Uterus (tissue), 3 donors: ENCODE measurements at regions not wholly inside any gene's neighbourhood (a gene's known extent, or its start where the extent isn't known, plus 50 kb on each side); places are given as distances from the start of the nearest gene placed in this dataset.
"Not testable (repeated sequence)": the region's sequence is repeated elsewhere in the genome, so short reads cannot be mapped to it uniquely, and the experiment has no call there.

Source experiments
- DNase-seq, 2 donors: peaks; one replicate each; pipeline ENCODE4 v3.0.0-alpha.2; 2019 to 2020
- H3K27ac ChIP-seq, 2 donors: fragments of 200-600 bp; sonication (generic); 1 replicate in 1 of 2; 2 replicates in 1 of 2; pipeline ENCODE4 v1.5.1; 2016 to 2018
- H3K27me3 ChIP-seq, 2 donors: fragments of 200-600 bp; sonication (generic); one replicate each; pipeline ENCODE4 v1.5.1; 2018 to 2019; ENCODE audit warnings: control low read depth in 1 of 2
- H3K36me3 ChIP-seq, 2 donors: fragments of 200-600 bp; sonication (generic); one replicate each; pipeline ENCODE4 v1.5.1; 2019; ENCODE audit warnings: control low read depth in 1 of 2
- H3K4me1 ChIP-seq, 2 donors: fragments of 200-600 bp; sonication (generic); one replicate each; pipeline ENCODE4 v1.5.1; 2018 to 2019; ENCODE audit warnings: control low read depth in 1 of 2
- H3K4me3 ChIP-seq, 2 donors: fragments of 200-600 bp; sonication (generic); 1 replicate in 1 of 2; 2 replicates in 1 of 2; pipeline ENCODE4 v1.5.1; 2018 to 2019; ENCODE audit warnings: mild to moderate bottlenecking in 1 of 2
- H3K9me3 ChIP-seq, 2 donors: fragments of 200-600 bp; sonication (generic); one replicate each; pipeline ENCODE4 v1.5.1; 2019; ENCODE audit warnings: control low read depth in 1 of 2
- CTCF ChIP-seq, 4 experiments: fragments of 200-600 bp in 2 of 4; fragments of 450-650 bp in 2 of 4; sonication (generic) in 2 of 4; IDR thresholded peaks; one replicate each; pipeline ENCODE4 v1.5.1; 2016 to 2019; ENCODE audit warnings: antibody characterized with exemption in 4 of 4, mild to moderate bottlenecking in 2 of 4, moderate library complexity in 1 of 4
- POLR2A ChIP-seq, 2 donors: fragments of 450-650 bp; IDR thresholded peaks; one replicate each; pipeline ENCODE4 v1.6.1; 2016; ENCODE audit warnings: antibody characterized with exemption in 2 of 2, mild to moderate bottlenecking in 1 of 2, moderate library complexity in 1 of 2
- intact Hi-C: fragments of 100-400 bp; cut with DNase I; formaldehyde crosslinking; loops from one replicate; pipeline ENCODE4 v1.15.1; 2023; ENCODE audit warnings: low total_unique reads
- donor health status: DM: yes; HTN: yes; CAD: no.

GRCh38 chr9:85163825-85164224, 494.3 kb downstream of the NTRK2 start:
- no peak overlapping the region for H3K4me3 ChIP-seq
- intact Hi-C loops, result no loop called here

GRCh38 chr9:85163415-85163814, 493.9 kb downstream of the NTRK2 start:
- H3K4me3 ChIP-seq, result no peak overlapping the region
- no peaks in the 10 kb centered on the region for H3K4me1 ChIP-seq
- DNase-seq, result no peak
- intact Hi-C loops, result no loop called here
- no peaks in the 10 kb centered on the region for H3K27me3 ChIP-seq
- no peaks in the 10 kb centered on the region for H3K9me3 ChIP-seq
- H3K27ac ChIP-seq, result no peak overlapping the region
- no peaks in the 10 kb centered on the region for H3K36me3 ChIP-seq
- TF ChIP-seq CTCF (IDR thresholded peaks at IDR 0.05) (no peak), POLR2A (IDR thresholded peaks at IDR 0.05) (no peak)

More at GRCh38 chr9:85163825-85164224, 494.3 kb downstream of the NTRK2 start:
- Histone ChIP-seq H3K27ac (no peak overlapping the region), H3K9me3 (no peaks in the 10 kb centered on the region), H3K36me3 (no peaks in the 10 kb centered on the region), H3K27me3 (no peaks in the 10 kb centered on the region), H3K4me1 (no peaks in the 10 kb centered on the region)
- DNase-seq, result no peak
- TF ChIP-seq CTCF (IDR thresholded peaks at IDR 0.05) (no peak), POLR2A (IDR thresholded peaks at IDR 0.05) (no peak)

DNA sequence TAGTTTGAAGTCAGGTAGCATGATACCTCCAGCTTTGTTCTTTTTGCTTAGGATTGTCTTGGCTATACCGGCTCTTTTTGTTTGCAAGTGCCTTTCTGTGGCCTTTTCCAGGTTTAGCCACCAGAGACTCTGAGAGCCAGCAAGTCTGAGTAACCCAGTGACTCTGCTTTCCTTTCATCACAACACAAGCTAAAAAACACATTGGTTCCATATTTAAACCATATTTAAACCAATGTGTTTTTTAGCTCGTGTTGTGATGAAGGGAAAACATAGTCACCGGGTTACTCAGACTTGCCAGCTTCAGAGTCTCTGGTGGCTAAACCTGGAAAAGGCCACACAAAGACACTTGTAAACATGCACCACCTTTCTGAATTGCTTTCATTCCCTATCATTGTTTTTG, 493.3 kb downstream of the NTRK2 start:
- Histone ChIP-seq H3K9me3 (no peaks in the 10 kb centered on the region), H3K4me1 (no peaks in the 10 kb centered on the region), H3K36me3 (no peaks in the 10 kb centered on the region), H3K27ac (no peak overlapping the region), H3K4me3 (no peak overlapping the region), H3K27me3 (no peaks in the 10 kb centered on the region)
- DNase-seq, result no peak
- intact Hi-C loops, result no loop called here
- TF ChIP-seq CTCF (IDR thresholded peaks at IDR 0.05) (no peak), POLR2A (IDR thresholded peaks at IDR 0.05) (no peak)

GRCh38 chr9:85160944-85161343, 491.4 kb downstream of the NTRK2 start:
- H3K27ac ChIP-seq, H3K4me1 ChIP-seq, H3K9me3 ChIP-seq, intact Hi-C loops, H3K4me3 ChIP-seq, H3K27me3 ChIP-seq, DNase-seq, H3K36me3 ChIP-seq: not testable (repeated sequence)

- H3K4me3 ChIP-seq, result no peak overlapping the region
- no peak overlapping the region for H3K27ac ChIP-seq
- H3K27me3 ChIP-seq, result no peaks in the 10 kb centered on the region
- no peaks in the 10 kb centered on the region for H3K36me3 ChIP-seq
- H3K9me3 ChIP-seq, result no peaks in the 10 kb centered on the region
- intact Hi-C loops, result no loop called here
- H3K4me1 ChIP-seq, result no peaks in the 10 kb centered on the region
- DNase-seq, result no peak
- TF ChIP-seq CTCF (IDR thresholded peaks at IDR 0.05) (no peak), POLR2A (IDR thresholded peaks at IDR 0.05) (no peak)
These were observed 489.0 kb downstream of the NTRK2 start for GRCh38 chr9:85158512-85158911.

GRCh38 chr9:85157772-85158171, 488.2 kb downstream of the NTRK2 start:
- intact Hi-C loops, result no loop called here
- TF ChIP-seq POLR2A (IDR thresholded peaks at IDR 0.05) (no peak), CTCF (IDR thresholded peaks at IDR 0.05) (no peak)

More at GRCh38 chr9:85157772-85158171, 488.2 kb downstream of the NTRK2 start:
- Histone ChIP-seq H3K27me3 (no peaks in the 10 kb centered on the region), H3K4me1 (no peaks in the 10 kb centered on the region), H3K27ac (no peak overlapping the region), H3K36me3 (no peaks in the 10 kb centered on the region), H3K4me3 (no peak overlapping the region), H3K9me3 (no peaks in the 10 kb centered on the region)
- DNase-seq, result no peak
